ENCODE measurements at regions not wholly inside any gene's neighbourhood (a gene's known extent, or its start where the extent isn't known, plus 50 kb on each side); places are given as distances from the start of the nearest gene placed in this dataset.

- no peak for TF ChIP-seq YY1 (IDR thresholded peaks at IDR 0.05; ENCODE audit: insufficient read depth, insufficient read length)
- no peak for TF ChIP-seq ZNF274 (IDR thresholded peaks at IDR 0.05; ENCODE audit: low read depth, low read length)
- TF ChIP-seq SUZ12 (IDR thresholded peaks at IDR 0.05; ENCODE audit: extremely low read depth, insufficient read depth, insufficient read length) = no peak
Observed at GRCh38 chr5:17114233-17114632, 103.2 kb upstream of the BASP1 start.
